Pancreas (tissue), 10 donors: ENCODE measurements at regions not wholly inside any gene's neighbourhood (a gene's known extent, or its start where the extent isn't known, plus 50 kb on each side); places are given as distances from the start of the nearest gene placed in this dataset.

Experiments
- ATAC-seq, 4 donors: fragments of 200-7000 bp; cut with Tn5 transposase; one replicate each; pipeline versions ENCODE4 v1.8.0 to v1.9.1; 2020; ENCODE audit warnings: mild to moderate bottlenecking in 4 of 4, moderate library complexity in 4 of 4
- DNase-seq, 6 donors: peaks; one replicate each; pipeline ENCODE4 v3.0.0-alpha.2; 2020
- FAIRE-seq: peaks from 2 replicates; lab custom pipeline; 2012; peaks lifted over from hg19 to GRCh38; lab: Jason Lieb, UNC
- H3K27ac ChIP-seq, 4 donors: fragments of 200-600 bp; sonication (generic); 1 replicate in 3 of 4; 2 replicates in 1 of 4; pipeline versions ENCODE4 v1.5.0 to v1.8.0; 2020
- H3K27me3 ChIP-seq, 4 donors: fragments of 200-600 bp; one replicate each; pipeline ENCODE4 v1.8.0; 2021
- H3K36me3 ChIP-seq, 3 donors: fragments of 200-600 bp; sonication (generic) in 1 of 3; one replicate each; pipeline versions ENCODE4 v1.5.0 to v1.8.0; 2020 to 2021
- H3K4me1 ChIP-seq, 3 donors: fragments of 200-600 bp; one replicate each; pipeline ENCODE4 v1.8.0; 2021
- H3K4me3 ChIP-seq, 4 donors: fragments of 200-600 bp; sonication (generic) in 2 of 4; one replicate each; pipeline versions ENCODE4 v1.5.0 to v1.8.0; 2020 to 2021
- H3K9me3 ChIP-seq, 4 donors: fragments of 200-600 bp; one replicate each; pipeline ENCODE4 v1.8.0; 2021
- WGBS, 2 donors: extraction: QIAGEN DNeasy Blood & Tissue Kit; methylation state at CpG; one replicate each; pipeline ENCODE4 v1.1.7; 2013; 5-methylcytosine and 5-hydroxymethylcytosine counted together
- intact Hi-C, 3 donors: fragments of 100-400 bp; cut with DNase I; formaldehyde crosslinking; loops; one replicate each; pipeline versions ENCODE4 v1.11.1 to v1.14.2; 2022
- TF ChIP-seq, protein P1 (sequence below), 4 donors: fragments of 200-600 bp; sonication (generic) in 3 of 4; IDR thresholded peaks; one replicate each; pipeline versions ENCODE4 v1.5.0 to v1.8.0; 2021; ENCODE audit warnings: antibody characterized with exemption in 4 of 4
- donor health status: healthy with polysubstance abuse.
- donor health status: DM: no; HTN: no; CAD: no; lungs with moderate emphysema.
- donor health status: DM: no; HTN: no; CAD: no.
- donor health status: control.
- donor health status: control.
- donor health status: Bipolar disorder and iron deficiency.
- donor health status: DM: yes; HTN: yes; CAD: no.
- donor health status: DM: no; HTN: no; CAD: no.
- donor health status: DM: no; HTN: no; CAD: no.
- donor health status: DM: yes; HTN: yes; CAD: no.

DNA sequence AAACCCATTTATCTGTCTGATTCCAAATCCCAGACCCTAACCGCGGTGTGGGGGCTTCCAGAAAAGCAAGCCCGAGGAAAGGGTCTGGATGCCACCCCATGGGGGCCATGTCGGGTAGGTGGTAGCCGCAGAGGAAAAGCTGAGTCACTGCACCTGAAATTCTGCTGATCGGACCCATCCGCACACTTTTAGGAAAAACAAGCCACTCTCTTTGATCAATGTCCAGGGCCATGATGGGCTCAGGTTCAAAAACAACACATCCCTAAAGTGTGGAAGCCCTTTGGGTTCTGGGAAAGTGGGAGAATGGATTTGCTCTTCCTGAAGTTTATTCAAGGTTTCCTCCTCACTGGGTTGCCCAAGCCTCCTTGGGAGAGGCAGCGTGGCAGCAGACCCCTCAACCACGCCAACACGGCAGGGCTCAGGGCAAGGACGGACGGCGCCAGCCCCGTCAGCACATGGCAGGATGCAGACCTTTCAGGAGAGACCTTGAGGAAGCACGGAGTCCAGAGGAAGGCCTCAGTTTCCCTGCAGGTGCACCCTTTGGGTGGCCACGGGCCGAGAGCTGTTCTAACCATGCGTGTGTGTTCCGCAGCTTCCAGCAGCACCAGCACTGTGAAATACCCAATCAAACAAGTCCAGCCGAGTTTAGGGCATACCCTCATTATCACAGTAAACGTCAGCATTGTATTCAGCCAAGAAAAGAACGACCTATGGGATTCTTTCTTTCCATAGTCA lies 367.0 kb downstream of the FOXL1 start:
- ATAC-seq (no peak), DNase-seq (no peak), FAIRE-seq (no peak)
- Histone ChIP-seq H3K4me1 (no peaks in the 10 kb centered on the region), H3K36me3 (no peaks in the 10 kb centered on the region), H3K27ac (no peak overlapping the region), H3K9me3 (no peaks in the 10 kb centered on the region), H3K27me3 (no peaks in the 10 kb centered on the region), H3K4me3 (no peak overlapping the region)
- intact Hi-C loops, result no loop called here
- 67 to 78% methylated on average over 22 of the region's 22 CpGs for WGBS, 2 donors
- TF ChIP-seq, protein P1, sequence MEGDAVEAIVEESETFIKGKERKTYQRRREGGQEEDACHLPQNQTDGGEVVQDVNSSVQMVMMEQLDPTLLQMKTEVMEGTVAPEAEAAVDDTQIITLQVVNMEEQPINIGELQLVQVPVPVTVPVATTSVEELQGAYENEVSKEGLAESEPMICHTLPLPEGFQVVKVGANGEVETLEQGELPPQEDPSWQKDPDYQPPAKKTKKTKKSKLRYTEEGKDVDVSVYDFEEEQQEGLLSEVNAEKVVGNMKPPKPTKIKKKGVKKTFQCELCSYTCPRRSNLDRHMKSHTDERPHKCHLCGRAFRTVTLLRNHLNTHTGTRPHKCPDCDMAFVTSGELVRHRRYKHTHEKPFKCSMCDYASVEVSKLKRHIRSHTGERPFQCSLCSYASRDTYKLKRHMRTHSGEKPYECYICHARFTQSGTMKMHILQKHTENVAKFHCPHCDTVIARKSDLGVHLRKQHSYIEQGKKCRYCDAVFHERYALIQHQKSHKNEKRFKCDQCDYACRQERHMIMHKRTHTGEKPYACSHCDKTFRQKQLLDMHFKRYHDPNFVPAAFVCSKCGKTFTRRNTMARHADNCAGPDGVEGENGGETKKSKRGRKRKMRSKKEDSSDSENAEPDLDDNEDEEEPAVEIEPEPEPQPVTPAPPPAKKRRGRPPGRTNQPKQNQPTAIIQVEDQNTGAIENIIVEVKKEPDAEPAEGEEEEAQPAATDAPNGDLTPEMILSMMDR (IDR thresholded peaks at IDR 0.05), result no peak

DNA sequence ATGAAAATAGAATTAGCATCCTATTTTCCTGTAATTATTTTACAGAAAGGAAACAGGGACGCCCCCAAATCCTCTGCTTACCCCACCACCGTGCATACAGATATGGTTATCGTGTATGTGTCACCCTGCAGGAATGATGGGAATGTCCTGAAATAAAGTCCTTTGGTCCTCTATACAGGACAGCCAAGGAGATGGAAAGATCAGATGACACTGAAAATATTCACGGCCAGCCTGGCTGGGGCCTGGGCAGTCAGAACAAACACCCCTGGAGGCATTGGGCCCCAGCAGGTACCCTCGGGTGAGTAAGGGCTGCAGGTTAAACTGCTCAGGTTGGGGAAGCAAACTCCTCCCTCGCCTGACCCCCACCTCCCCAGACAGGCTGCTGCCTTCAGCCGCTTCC lies 368.0 kb downstream of the FOXL1 start:
- FAIRE-seq (no peak), ATAC-seq (no peak), DNase-seq (peak in 1 of 6 donors; percentile 16)
- 30 to 37% methylated on average over 7 of the region's 7 CpGs for WGBS, 2 donors
- Histone ChIP-seq H3K27ac (no peak overlapping the region), H3K9me3 (no peaks in the 10 kb centered on the region), H3K4me3 (no peak overlapping the region), H3K27me3 (no peaks in the 10 kb centered on the region), H3K36me3 (no peaks in the 10 kb centered on the region), H3K4me1 (no peaks in the 10 kb centered on the region)
- intact Hi-C loops, result no loop called here
- TF ChIP-seq, protein P1 (IDR thresholded peaks at IDR 0.05), result no peak

DNA sequence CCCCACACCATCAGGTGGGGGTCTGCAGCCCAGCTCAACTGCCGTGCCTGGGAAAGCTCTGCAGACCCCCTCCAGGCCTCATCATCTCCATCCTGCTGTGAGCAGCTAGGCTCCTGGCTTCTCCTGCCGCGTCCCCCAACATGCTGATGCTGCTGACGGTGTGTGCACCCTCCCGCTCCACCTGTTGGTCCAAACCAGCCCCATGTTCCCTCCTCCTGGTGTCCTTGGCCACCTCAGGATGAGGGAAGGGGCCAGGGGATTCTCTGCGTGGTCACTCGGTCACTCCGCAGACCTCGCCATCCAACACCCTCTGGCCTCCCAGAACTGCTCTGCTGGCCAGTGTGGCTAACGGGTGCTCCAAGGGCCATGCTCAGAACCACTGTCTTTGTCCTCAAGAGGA lies 368.6 kb downstream of the FOXL1 start:
- Histone ChIP-seq H3K27me3 (no peaks in the 10 kb centered on the region), H3K27ac (no peak overlapping the region), H3K9me3 (no peaks in the 10 kb centered on the region), H3K36me3 (no peaks in the 10 kb centered on the region), H3K4me1 (no peaks in the 10 kb centered on the region), H3K4me3 (no peak overlapping the region)
- FAIRE-seq (no peak), DNase-seq (no peak), ATAC-seq (no peak)
- TF ChIP-seq, protein P1 (IDR thresholded peaks at IDR 0.05), result no peak
- intact Hi-C loops, result no loop called here
- WGBS, 2 donors, result 71 to 88% methylated on average over 10 of the region's 10 CpGs

DNA sequence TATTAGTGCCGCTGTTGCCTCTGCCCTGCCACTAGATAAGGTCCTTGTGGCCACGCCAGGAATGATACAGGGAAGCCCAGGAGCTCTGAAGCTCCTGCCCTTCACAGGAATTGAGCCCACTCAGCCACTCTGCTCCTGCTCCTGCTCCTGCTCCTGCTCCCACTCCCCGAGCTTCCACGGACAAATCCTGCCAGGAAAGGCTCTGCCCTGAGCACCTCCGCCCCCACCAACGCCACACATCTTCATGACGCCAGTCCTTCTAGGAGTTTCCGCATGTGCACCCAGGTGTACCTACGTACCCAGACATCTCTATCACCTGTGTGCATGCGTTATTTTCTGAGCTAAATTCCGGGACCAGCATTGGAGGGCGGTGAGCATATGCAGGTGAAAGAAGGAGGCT lies 369.1 kb downstream of the C16orf95 start:
- H3K36me3 ChIP-seq, result no peaks in the 10 kb centered on the region
- ATAC-seq (no peak), DNase-seq (no peak), FAIRE-seq (no peak)
- TF ChIP-seq, protein P1 (IDR thresholded peaks at IDR 0.05), result no peak
- intact Hi-C loops, result no loop called here
- WGBS, 2 donors, result 68 to 80% methylated on average over 12 of the region's 12 CpGs
- H3K4me1 ChIP-seq, result no peaks in the 10 kb centered on the region
- no peaks in the 10 kb centered on the region for H3K27me3 ChIP-seq
- H3K9me3 ChIP-seq, result no peaks in the 10 kb centered on the region
- H3K27ac ChIP-seq, result no peak overlapping the region
- no peak overlapping the region for H3K4me3 ChIP-seq

DNA sequence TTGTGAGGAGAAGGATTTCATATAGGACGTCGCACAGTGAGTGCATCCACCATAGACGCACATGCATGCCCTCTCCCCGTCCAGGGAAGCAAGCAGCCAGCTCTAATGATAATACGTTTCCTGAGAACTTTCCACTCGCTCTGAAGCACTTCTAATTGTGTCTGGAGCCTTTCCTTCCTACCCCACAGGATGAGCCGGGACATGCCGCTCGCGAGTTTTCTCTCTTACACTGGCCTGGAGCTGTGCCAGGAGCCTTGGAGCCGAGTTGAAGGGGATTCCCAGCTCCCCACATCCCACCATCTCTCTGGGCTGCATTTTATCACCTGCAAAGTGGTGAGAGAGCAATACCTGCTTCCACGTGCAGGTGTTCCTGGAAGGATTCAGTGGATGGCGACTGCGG lies 368.1 kb downstream of the C16orf95 start:
- WGBS, 2 donors, result 42 to 45% methylated on average over 14 of the region's 14 CpGs
- H3K9me3 ChIP-seq, result no peaks in the 10 kb centered on the region
- intact Hi-C loops, result no loop called here
- DNase-seq, result no peak
- no peaks in the 10 kb centered on the region for H3K4me1 ChIP-seq
- H3K36me3 ChIP-seq, result no peaks in the 10 kb centered on the region
- ATAC-seq, result no peak
- H3K4me3 ChIP-seq, result no peak overlapping the region
- no peaks in the 10 kb centered on the region for H3K27me3 ChIP-seq
- FAIRE-seq, result no peak
- no peak overlapping the region for H3K27ac ChIP-seq
- TF ChIP-seq, protein P1 (IDR thresholded peaks at IDR 0.05), result no peak
